Lung microvascular endothelial cell (primary cell): ENCODE measurements at regions not wholly inside any gene's neighbourhood (a gene's known extent, or its start where the extent isn't known, plus 50 kb on each side); places are given as distances from the start of the nearest gene placed in this dataset.
A peak's percentile ranks its signal among the peaks of the same experiment; 100 is the strongest.
"Not testable (repeated sequence)": the region's sequence is repeated elsewhere in the genome, so short reads cannot be mapped to it uniquely, and the experiment has no call there.

ENCODE experiments used
- DNase-seq, 2 donors: peaks; one replicate each; pipeline versions ENCODE4 v3.0.0 to v3.0.0-alpha.2; 2010; ENCODE audit warnings: low read depth in 2 of 2

DNA sequence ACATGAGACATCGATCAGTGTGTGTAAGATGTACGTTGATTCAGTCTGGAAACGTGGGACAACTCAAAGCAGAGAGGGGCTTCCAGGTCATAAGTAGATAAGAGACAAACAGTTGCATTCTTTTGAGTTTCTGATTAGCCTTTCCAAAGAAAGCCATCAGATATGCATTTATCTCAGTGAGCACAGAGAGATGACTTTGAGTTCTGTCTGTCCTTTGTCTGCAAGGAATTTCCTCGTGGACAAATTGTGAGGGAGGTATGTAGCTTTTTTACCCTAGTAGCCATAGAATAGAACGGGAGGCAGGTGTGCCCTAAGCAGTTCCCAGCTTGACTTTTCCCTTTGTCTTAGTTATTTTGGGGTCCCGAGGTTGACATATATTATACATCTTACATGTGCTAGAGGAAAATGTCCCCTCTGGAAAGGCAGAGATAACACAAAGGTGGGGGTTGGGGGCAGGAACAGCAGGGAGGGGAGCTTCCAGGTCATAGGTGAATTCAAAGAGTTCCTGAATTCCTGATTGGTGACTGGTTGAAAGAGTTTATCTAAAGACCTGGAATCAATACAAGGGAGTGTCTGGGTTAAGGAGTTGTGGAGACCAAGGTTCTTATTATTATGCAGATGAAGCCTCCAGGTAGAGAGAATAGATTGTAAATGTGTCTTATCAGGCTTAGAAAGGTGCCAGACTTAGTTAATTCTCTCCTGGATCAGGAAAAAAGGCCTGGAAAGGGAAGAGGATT, 237.0 kb downstream of the NFATC2 start:
- no peak for DNase-seq

DNA sequence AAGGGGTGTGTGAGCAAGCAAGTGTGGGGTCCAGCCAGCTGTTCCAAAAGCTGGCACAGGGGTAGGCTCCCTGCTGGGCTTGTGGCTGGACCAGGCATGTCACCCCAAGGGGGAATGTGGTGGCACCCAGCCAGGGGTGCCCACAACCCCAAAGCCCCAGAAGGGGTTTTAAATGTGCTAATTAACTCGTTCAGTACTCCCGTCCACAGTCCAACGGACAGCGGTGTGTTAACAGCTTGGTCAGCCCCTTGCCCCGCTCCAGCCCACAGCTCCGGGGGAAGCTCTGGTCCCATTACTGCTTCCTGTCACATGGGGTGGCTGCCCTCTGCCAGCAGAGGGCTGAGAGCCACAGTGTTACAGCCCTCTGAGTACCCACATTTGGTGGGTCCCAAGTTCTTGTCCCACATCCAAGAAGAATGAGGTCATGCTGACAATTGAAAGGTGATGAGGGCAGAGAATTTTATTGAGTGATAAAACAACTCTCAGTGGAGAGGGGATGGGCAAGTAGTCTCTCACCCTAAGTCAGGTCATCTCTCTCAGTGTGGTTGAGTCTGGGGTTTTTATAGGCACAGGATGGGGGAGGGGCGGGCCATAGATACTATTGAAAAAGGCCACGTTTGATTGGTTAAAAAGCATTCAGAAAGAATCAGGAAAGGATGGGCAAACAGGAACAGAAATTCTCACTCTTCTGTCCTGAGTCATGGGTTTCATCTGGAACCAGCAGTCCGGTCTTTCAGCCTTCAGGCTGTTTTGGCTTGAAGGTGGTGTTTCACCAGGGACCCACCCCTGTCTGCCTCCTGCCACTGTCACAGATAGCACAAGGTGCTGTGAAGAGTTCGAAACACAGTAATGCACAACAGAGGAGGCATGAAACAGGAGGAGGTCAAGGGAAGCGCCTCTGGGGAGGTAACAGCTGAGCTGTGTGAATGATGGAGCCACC, 238.5 kb downstream of the NFATC2 start:
- DNase-seq, result no peak

DNA sequence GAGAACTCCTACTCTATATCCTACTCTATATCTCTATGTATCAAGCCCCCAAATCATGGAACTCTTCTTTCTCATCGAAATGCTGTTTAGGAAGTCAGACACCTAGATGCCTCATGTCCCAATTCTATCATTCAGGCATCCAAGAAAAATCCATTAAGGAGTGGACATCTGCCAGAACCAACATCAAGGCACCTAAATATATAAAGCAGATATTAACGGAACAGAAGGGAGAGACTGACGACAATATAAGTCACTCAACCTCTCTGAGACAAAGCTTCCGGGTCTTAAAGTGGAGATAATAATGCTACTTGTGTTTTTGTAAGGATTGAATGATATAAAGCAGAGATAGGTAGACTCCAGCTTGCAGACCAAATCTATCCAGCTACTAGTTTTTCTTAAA, 241.5 kb downstream of the NFATC2 start:
- no peak for DNase-seq

DNA sequence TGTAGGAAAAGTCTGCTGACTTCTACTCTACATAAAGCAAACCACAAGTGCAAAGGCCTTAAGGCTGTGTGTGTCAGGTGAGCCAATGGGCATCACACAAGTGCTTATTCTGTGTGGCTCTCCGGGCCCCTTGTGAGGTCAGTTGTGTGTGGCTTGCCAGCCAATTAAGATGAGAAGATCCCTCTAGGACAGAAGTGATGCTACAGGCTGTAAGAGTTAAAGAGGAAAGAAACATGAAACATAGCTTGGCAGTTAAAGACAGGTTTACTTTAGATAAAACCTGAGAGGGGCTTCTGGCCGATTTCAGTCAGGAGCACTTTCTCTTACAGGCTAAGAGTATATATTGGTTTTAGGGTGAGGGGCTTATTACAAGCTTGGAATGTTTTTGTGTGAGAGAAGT, 242.4 kb downstream of the NFATC2 start:
- no peak for DNase-seq

GRCh38 chr20:51299413-51299812, 243.1 kb downstream of the NFATC2 start:
- no peak for DNase-seq

GRCh38 chr20:51298141-51298749, 244.3 kb downstream of the NFATC2 start:
- peak in 1 of 2 donors; percentile 63 for DNase-seq

GRCh38 chr20:51287628-51288413, 254.7 kb downstream of the NFATC2 start:
- DNase-seq, result no peak

DNA sequence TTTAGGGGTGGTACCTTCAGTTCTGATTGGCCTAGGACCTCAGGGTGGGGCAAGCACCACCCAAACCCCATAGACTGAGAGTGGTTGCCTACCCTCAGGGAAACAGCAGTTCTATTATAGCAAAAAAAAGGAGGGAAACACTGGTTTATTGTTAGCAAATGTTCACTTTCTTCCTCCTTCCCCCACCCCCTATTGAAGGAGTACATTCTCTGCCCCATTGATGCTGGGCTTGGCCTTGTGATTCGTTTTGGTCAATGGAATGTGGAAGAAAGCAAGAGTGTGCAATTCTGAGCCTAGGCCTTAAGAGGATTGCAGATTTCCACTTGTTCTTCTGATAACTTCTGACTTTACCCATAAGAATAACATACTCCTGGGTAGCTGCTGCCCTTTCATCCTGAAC, 255.8 kb downstream of the NFATC2 start:
- DNase-seq, result no peak

- DNase-seq, result no peak
These were observed 256.8 kb downstream of the NFATC2 start for GRCh38 chr20:51285684-51286083.

DNA sequence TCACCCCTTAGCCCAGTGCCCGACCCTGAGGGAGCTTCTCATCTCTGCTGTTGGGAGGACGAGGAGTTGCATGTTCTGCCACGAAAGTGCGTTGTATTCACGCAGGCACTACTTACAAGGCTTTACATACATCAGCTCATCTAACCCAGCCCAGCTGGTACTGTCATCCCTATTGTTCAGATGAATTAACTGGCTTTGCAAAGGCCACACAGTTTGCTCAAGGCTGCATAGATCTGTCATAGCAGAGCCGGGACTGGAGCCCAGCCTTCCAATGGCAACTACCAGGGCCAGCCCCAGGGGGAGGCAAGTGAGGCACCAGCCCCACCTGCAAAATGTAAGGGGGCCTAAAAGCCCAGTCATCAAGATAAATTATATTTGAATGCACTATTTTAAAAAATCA, 257.6 kb downstream of the NFATC2 start:
- DNase-seq, result no peak

- no peak for DNase-seq
These were observed 258.3 kb downstream of the NFATC2 start for GRCh38 chr20:51284176-51284575.

- DNase-seq, result no peak
These were observed 258.6 kb upstream of the KCNG1 start for GRCh38 chr20:51281521-51281920.

- no peak for DNase-seq
These were observed 257.1 kb upstream of the KCNG1 start for GRCh38 chr20:51280047-51280446.

- DNase-seq, result no peak
These were observed 255.1 kb upstream of the KCNG1 start for GRCh38 chr20:51277961-51278360.

- DNase-seq, result no peak
These were observed 253.4 kb upstream of the KCNG1 start for GRCh38 chr20:51276296-51276695.

- peak; percentile 40 to 48 for DNase-seq
These were observed 252.9 kb upstream of the KCNG1 start for GRCh38 chr20:51275826-51276225.

- DNase-seq, result no peak
These were observed 252.3 kb upstream of the KCNG1 start for GRCh38 chr20:51275181-51275580.

GRCh38 chr20:51272401-51272800, 249.5 kb upstream of the KCNG1 start:
- DNase-seq, result peak; percentile 3 to 5

GRCh38 chr20:51271931-51272330, 249.0 kb upstream of the KCNG1 start:
- DNase-seq, result no peak

DNA sequence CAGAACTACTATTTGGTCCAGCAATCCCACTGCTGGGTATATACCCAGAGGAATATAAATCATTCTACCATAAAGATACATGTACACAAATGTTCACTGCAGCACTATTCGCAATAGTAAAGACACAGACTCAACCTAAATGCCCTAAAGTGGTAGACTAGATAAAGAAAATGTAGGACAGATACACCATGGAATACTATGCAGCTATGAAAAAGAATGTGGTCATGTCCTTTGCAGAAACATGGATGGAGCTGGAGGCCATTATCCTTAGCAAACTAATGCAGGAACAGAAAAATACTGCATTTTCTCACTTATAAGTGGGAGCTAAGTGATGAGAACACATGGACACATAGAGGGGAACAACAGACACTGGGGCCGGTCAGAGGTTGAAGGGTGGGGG, 248.4 kb upstream of the KCNG1 start:
- DNase-seq, result not testable (repeated sequence)

- DNase-seq, result no peak
These were observed 246.8 kb upstream of the KCNG1 start for GRCh38 chr20:51269671-51270070.

DNA sequence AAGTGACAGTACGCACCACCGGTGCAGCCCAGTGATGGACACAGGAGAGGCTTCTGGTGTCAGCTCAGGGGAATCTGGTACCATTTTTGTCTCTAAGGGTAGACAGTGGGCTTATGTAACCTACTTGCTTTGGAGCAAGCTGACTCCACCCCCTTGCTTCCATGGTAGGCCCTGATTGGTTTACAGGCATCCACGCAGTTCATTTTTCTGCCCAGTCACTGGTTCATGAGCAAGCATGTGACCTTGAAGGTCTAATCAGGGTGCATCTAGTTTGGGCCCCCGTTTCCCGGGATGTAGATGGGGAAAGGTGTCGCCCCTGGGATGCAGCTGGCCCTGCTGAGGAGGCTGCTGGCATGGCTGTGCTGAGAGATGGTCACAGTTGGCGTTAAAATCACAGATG, 244.8 kb upstream of the KCNG1 start:
- DNase-seq, result no peak
